ENCODE measurements at regions not wholly inside any gene's neighbourhood (a gene's known extent, or its start where the extent isn't known, plus 50 kb on each side); places are given as distances from the start of the nearest gene placed in this dataset.

- TF ChIP-seq POLR2A (IDR thresholded peaks at IDR 0.05; ENCODE audit: low read length) (no peak), GATA1 (IDR thresholded peaks at IDR 0.05; ENCODE audit: low read depth, low read length) (no peak)
Measured at GRCh38 chr7:25725451-25725850, 426.5 kb upstream of the NFE2L3 start.

All from erythroblast (primary cell).